B cell (primary cell): ENCODE measurements at regions not wholly inside any gene's neighbourhood (a gene's known extent, or its start where the extent isn't known, plus 50 kb on each side); places are given as distances from the start of the nearest gene placed in this dataset.
"Not testable (repeated sequence)": the region's sequence is repeated elsewhere in the genome, so short reads cannot be mapped to it uniquely, and the experiment has no call there.

Source experiments
- ATAC-seq: fragments of 200-7000 bp; cut with Tn5 transposase; one replicate; pipeline ENCODE4 v1.10.0; 2021; ENCODE audit warnings: low read depth, mild to moderate bottlenecking, moderate number of reproducible peaks, moderate library complexity
- CTCF ChIA-PET: fragments of 350-600 bp; sonication (Branson Sonifier 250); formaldehyde crosslinking; loops from one replicate; lab custom pipeline; 2021; ENCODE audit warnings: antibody characterized with exemption, inconsistent platforms; lab: Charles Lee
- POLR2A ChIA-PET: fragments of 350-600 bp; sonication (Branson Sonifier 250); formaldehyde crosslinking; loops from one replicate; lab custom pipeline; 2021; ENCODE audit warnings: antibody characterized with exemption; lab: Charles Lee
- DNase-seq: peaks from one replicate; pipeline ENCODE4 v3.0.0; 2013
- H2AFZ ChIP-seq: 2 replicates; pipeline ENCODE4 v1.6.1; 2012; ENCODE audit warnings: mild to moderate bottlenecking, low read depth, low read length; ENCODE audit not compliant: insufficient read depth, poor library complexity, severe bottlenecking
- H3K27ac ChIP-seq, 2 donors: 1 replicate in 1 of 2; 2 replicates in 1 of 2; pipeline ENCODE4 v1.5.1; 2012 to 2013; ENCODE audit warnings: low read length in 2 of 2, mild to moderate bottlenecking in 2 of 2, moderate library complexity in 1 of 2
- H3K27me3 ChIP-seq, 4 experiments: fragments of 200-600 bp in 1 of 4; sonication (generic) in 1 of 4; replicated peaks in 1 of 4; 1 replicate in 2 of 4; 2 replicates in 2 of 4; pipeline versions ENCODE4 v1.6.1 to v1.7.0; 2013 to 2016; ENCODE audit warnings: low read length in 3 of 4, mild to moderate bottlenecking in 2 of 4, mixed read lengths in 1 of 4, moderate library complexity in 1 of 4; ENCODE audit not compliant: insufficient read depth in 4 of 4, control insufficient read depth in 3 of 4; ENCODE audit errors: control extremely low read depth in 1 of 4
- H3K36me3 ChIP-seq, 2 experiments: replicated peaks in 1 of 2; 1 replicate in 1 of 2; 2 replicates in 1 of 2; pipeline versions ENCODE4 v1.6.1 to v1.7.1; 2013; ENCODE audit warnings: low read length in 1 of 2; ENCODE audit not compliant: insufficient read depth in 2 of 2, control insufficient read depth in 1 of 2; ENCODE audit errors: control extremely low read depth in 1 of 2, extremely low read depth in 1 of 2
- H3K4me1 ChIP-seq, 2 donors: fragments of 200-600 bp in 1 of 2; sonication (generic) in 1 of 2; 1 replicate in 1 of 2; 2 replicates in 1 of 2; pipeline versions ENCODE4 v1.5.1 to v1.6.1; 2013 to 2017; ENCODE audit warnings: low read length in 2 of 2; ENCODE audit not compliant: control insufficient read depth in 2 of 2, insufficient read depth in 2 of 2
- H3K4me2 ChIP-seq: replicated peaks from 2 replicates; pipeline ENCODE3; 2012; ENCODE audit warnings: mild to moderate bottlenecking, low read depth, low read length; ENCODE audit not compliant: poor library complexity, severe bottlenecking
- H3K4me3 ChIP-seq, 5 experiments: fragments of 200-600 bp in 1 of 5; sonication (generic) in 1 of 5; 1 replicate in 3 of 5; 2 replicates in 2 of 5; pipeline versions ENCODE4 v1.5.1 to v1.7.0; 2011 to 2016; ENCODE audit warnings: low read length in 4 of 5, mild to moderate bottlenecking in 4 of 5, low read depth in 2 of 5, control low read depth in 1 of 5, moderate library complexity in 1 of 5; ENCODE audit not compliant: insufficient read depth in 1 of 5; ENCODE audit errors: control extremely low read depth in 1 of 5, extremely low read depth in 1 of 5
- H3K79me2 ChIP-seq: fragments of 200-600 bp; sonication (generic); one replicate; pipeline ENCODE4 v1.6.0; 2016; ENCODE audit warnings: low read length; ENCODE audit not compliant: control insufficient read depth, insufficient read depth
- H3K9ac ChIP-seq: fragments of 200-600 bp; sonication (generic); 2 replicates; pipeline ENCODE4 v1.6.1; 2017; ENCODE audit warnings: mild to moderate bottlenecking, low read length, moderate library complexity
- H3K9me3 ChIP-seq, 3 donors: one replicate each; pipeline versions ENCODE4 v1.6.1 to v1.7.1; 2013; ENCODE audit warnings: low read length in 2 of 3; ENCODE audit not compliant: control insufficient read depth in 2 of 3, insufficient read depth in 1 of 3; ENCODE audit errors: control extremely low read depth in 1 of 3
- H4K20me1 ChIP-seq: 2 replicates; pipeline ENCODE4 v1.6.0; 2012; ENCODE audit warnings: mild to moderate bottlenecking, low read length; ENCODE audit not compliant: insufficient read depth, control insufficient read depth, poor library complexity, severe bottlenecking
- H3K27ac Mint-ChIP-seq: one replicate; pipeline ENCODE4 v1.8.0; 2021; ENCODE audit warnings: mixed read lengths
- H3K27me3 Mint-ChIP-seq: one replicate; pipeline ENCODE4 v1.8.0; 2021; ENCODE audit warnings: mixed read lengths
- H3K4me1 Mint-ChIP-seq: one replicate; pipeline ENCODE4 v1.8.0; 2021; ENCODE audit warnings: mixed read lengths
- H3K4me3 Mint-ChIP-seq: one replicate; pipeline ENCODE4 v1.8.0; 2021; ENCODE audit warnings: mixed read lengths
- H3K9me3 Mint-ChIP-seq: one replicate; pipeline ENCODE4 v1.8.0; 2022; ENCODE audit warnings: mixed read lengths; ENCODE audit not compliant: insufficient read depth
- CTCF ChIP-seq: fragments of 200-600 bp; IDR thresholded peaks from one replicate; pipeline ENCODE4 v1.8.0; 2022; ENCODE audit warnings: antibody characterized with exemption, mild to moderate bottlenecking
- EZH2 ChIP-seq: IDR thresholded peaks from 2 replicates; pipeline ENCODE4 v1.6.1; 2012; ENCODE audit warnings: borderline replicate concordance, low read depth, mild to moderate bottlenecking, moderate library complexity, low read length; ENCODE audit not compliant: insufficient read depth, poor library complexity, severe bottlenecking
- WGBS: methylation state at CpG from one replicate; pipeline ENCODE4 v1.1.5; 2013; ENCODE audit warnings: missing lambda C conversion rate; ENCODE audit not compliant: insufficient coverage; 5-methylcytosine and 5-hydroxymethylcytosine counted together
- intact Hi-C: fragments of 100-400 bp; cut with micrococcal nuclease; formaldehyde crosslinking; loops from one replicate; pipeline ENCODE4 v1.10.0; 2022

- no peaks in the 10 kb centered on the region for H3K36me3 ChIP-seq
- H3K9me3 ChIP-seq = no peaks in the 10 kb centered on the region
- no peaks in the 10 kb centered on the region for H3K27me3 ChIP-seq
- H4K20me1 ChIP-seq = no peaks in the 10 kb centered on the region
- H3K4me1 ChIP-seq = no peaks in the 10 kb centered on the region
- no CpG with 5 or more reads among the region's 1 CpG for WGBS
- H3K9ac ChIP-seq = no peak overlapping the region
- ChIA-PET CTCF (no interaction called here), POLR2A (no interaction called here)
- no peak for ATAC-seq
- DNase-seq = no peak
- H2AFZ ChIP-seq = no peak overlapping the region
- Mint-ChIP-seq H3K27ac (no peak overlapping the region), H3K4me1 (no peaks in the 10 kb centered on the region), H3K27me3 (no peaks in the 10 kb centered on the region), H3K9me3 (no peaks in the 10 kb centered on the region), H3K4me3 (no peak overlapping the region)
- H3K79me2 ChIP-seq = no peaks in the 10 kb centered on the region
- TF ChIP-seq CTCF (no peak), EZH2 (no peak)
- intact Hi-C loops = no loop called here
- H3K27ac ChIP-seq = no peak overlapping the region
- no peak overlapping the region for H3K4me2 ChIP-seq
- no peak overlapping the region for H3K4me3 ChIP-seq
Observed at GRCh38 chr12:78293059-78293686, 462.5 kb downstream of the NAV3 start.

GRCh38 chr12:78301282-78301681 lies 470.6 kb downstream of the NAV3 start:
- H3K9me3 ChIP-seq, CTCF ChIA-PET, DNase-seq, H3K4me3 Mint-ChIP-seq, H3K79me2 ChIP-seq, H3K4me1 Mint-ChIP-seq, POLR2A ChIA-PET, H3K9me3 Mint-ChIP-seq, H3K27me3 Mint-ChIP-seq, intact Hi-C loops, H3K4me2 ChIP-seq, H3K27me3 ChIP-seq, H3K36me3 ChIP-seq, H3K4me3 ChIP-seq, ATAC-seq, H2AFZ ChIP-seq, H3K4me1 ChIP-seq, H4K20me1 ChIP-seq, H3K27ac Mint-ChIP-seq, H3K9ac ChIP-seq, H3K27ac ChIP-seq: not testable (repeated sequence)
- WGBS = 86% methylated on average over 1 of the region's 5 CpGs
